Occipital lobe (tissue), 1 donor: ENCODE measurements at regions not wholly inside any gene's neighbourhood (a gene's known extent, or its start where the extent isn't known, plus 50 kb on each side); places are given as distances from the start of the nearest gene placed in this dataset.
"Not testable (repeated sequence)": the region's sequence is repeated elsewhere in the genome, so short reads cannot be mapped to it uniquely, and the experiment has no call there.

Experiments
- DNase-seq: peaks from one replicate; lab custom pipeline; 2025; lab: John Stamatoyannopoulos, UW

- DNase-seq = no peak
Measured at GRCh38 chr9:88837731-88838130, 153.5 kb upstream of the S1PR3 start.

- not testable (repeated sequence) for DNase-seq
Measured at GRCh38 chr9:88849878-88850277, 141.4 kb upstream of the S1PR3 start.

DNA sequence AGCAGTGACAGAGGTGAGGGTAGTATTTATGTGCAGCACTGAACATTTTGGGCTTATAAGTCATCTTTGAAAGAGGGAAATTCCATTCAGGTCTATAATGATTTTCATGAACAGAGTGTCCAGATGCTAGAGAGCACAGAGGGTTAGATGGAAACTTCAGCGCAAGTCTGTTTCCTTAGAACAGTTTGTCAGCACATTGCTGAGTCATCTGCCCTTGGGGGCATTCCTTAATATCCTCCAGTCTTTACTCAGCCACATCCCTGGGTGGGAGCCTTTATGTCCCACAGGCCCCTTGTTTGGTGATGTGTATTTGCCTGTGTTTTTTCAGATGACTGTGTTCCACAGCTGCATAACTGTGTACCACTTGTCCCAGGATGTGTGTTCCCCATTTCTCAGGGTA lies 138.5 kb upstream of the S1PR3 start:
- no peak for DNase-seq

DNA sequence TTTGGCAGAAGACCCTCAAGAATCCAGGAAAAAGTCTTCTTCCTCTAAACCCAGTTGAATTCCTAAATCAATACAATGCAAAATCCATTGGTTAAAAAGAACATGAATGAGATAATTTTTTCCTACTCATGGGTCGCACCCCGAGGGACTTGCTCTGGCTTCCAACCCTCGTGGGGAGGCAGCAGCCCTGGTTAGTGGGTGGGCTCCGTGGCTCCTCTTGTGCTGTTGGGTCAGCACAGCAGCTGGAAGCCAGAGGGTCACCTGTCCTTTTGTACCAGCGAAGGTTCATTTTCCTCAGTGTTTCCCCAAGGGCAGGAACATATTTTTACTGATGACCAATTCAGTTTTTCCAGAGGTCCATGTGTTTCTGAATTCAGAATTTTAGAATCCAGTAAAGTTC lies 120.6 kb upstream of the S1PR3 start:
- DNase-seq = no peak

- DNase-seq = no peak
Measured at GRCh38 chr9:88871669-88872068, 119.6 kb upstream of the S1PR3 start.

- DNase-seq = no peak
Measured at GRCh38 chr9:88872192-88872946, 118.9 kb upstream of the S1PR3 start.

GRCh38 chr9:88873635-88874034 lies 117.6 kb upstream of the S1PR3 start:
- no peak for DNase-seq

GRCh38 chr9:88874391-88874790 lies 116.9 kb upstream of the S1PR3 start:
- DNase-seq = no peak

GRCh38 chr9:88875400-88876120 lies 115.7 kb upstream of the S1PR3 start:
- no peak for DNase-seq

DNA sequence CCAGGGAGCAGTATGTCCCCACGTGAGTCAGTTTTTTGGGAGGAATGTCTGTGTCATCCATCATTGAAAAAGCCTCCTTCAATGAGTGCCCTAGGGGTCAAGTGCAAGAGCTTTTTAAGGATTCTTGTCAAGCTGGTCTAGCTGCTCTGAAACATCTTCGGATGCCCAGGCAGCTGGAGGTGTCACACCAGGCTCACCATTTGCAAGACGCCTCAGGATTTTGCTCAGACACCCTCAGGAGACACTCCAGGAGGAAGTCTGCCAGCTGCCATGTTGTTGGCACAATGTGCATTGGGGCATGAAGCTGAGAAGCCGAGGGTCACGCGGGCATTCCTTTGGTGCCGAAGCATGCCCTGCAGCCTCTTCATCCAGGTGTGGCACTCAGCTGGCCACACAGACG lies 111.1 kb upstream of the S1PR3 start:
- DNase-seq = no peak

DNA sequence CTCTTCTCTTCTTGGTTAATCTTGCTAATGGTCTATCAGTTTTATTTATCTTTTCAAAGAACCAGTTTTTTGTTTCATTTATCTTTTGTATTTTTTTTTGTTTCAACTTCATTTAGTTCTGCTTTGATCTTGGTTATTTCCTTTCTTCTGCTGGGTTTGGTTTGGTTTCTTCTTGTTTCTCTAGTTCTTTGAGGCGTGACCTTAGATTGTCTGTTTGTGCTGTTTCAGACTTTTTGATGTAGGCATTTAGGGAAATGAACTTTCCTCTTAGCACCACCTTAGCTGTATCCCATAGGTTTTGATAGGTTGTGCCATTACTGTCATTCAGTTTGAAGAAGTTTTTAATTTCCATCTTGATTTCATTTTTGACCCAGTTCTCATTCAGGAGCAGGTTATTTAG lies 107.0 kb upstream of the S1PR3 start:
- not testable (repeated sequence) for DNase-seq

DNA sequence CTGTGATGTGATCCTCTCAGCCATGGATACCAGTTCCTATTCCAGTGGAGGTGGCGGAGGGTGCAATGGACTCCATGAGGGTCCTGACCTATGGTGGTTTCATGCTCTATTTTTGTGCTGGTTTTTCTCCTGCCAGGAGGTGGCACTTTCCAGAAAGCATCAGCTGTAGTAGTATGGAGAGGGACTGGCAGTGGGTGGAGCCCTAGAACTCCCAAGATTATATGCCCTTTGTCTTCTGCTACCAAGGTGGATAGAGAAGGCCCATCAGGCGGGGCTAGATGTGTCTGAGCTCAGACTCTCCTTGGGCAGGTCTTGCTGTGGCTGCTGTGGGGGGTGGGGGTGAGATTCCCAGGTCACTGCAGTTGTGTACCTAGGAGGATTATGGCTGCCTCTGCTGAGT lies 104.5 kb upstream of the S1PR3 start:
- not testable (repeated sequence) for DNase-seq

DNA sequence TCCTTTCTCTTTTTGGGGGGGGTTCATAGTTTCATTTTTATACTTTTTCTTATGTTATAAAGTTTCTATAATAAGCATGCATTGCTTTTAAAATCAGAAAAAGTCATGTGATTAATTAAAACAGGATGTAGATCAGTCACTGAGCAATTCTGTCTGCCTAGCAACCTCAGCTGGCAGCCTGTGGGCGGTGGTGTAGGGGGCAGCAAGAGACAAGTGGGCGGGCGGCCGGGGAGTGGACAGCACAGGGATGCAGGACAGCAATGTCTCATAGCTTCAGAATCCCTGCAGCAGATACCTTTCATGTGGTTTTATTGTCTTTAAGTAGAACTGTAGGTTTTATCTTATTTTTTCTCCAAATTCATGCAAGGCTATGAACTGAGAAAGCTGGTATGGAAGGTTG lies 101.9 kb upstream of the S1PR3 start:
- DNase-seq = no peak

- DNase-seq = no peak
Measured at GRCh38 chr9:88890546-88890945, 100.7 kb upstream of the S1PR3 start.

GRCh38 chr9:88891040-88891439 lies 100.2 kb upstream of the S1PR3 start:
- DNase-seq = no peak

- no peak for DNase-seq
Measured at GRCh38 chr9:88892724-88893123, 98.5 kb upstream of the S1PR3 start.

DNA sequence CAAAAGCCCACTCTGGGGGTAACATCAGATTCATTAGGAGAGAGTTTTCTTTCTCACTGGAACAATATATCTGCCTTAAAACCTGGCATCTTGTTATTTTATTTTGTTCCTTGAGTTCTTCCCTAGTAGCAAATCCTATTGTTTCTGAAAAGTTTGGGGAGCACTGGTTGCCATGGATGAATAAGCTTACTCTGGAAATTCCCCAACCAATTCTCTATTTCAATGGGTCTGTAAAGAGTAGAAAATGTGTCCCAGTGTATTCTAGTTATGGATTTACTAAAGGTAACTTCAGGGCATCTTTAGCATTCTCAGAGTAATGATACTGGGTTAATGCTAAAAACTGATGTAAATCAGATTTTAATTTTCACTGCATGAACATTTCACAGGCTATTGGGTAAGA lies 94.2 kb upstream of the S1PR3 start:
- no peak for DNase-seq

DNA sequence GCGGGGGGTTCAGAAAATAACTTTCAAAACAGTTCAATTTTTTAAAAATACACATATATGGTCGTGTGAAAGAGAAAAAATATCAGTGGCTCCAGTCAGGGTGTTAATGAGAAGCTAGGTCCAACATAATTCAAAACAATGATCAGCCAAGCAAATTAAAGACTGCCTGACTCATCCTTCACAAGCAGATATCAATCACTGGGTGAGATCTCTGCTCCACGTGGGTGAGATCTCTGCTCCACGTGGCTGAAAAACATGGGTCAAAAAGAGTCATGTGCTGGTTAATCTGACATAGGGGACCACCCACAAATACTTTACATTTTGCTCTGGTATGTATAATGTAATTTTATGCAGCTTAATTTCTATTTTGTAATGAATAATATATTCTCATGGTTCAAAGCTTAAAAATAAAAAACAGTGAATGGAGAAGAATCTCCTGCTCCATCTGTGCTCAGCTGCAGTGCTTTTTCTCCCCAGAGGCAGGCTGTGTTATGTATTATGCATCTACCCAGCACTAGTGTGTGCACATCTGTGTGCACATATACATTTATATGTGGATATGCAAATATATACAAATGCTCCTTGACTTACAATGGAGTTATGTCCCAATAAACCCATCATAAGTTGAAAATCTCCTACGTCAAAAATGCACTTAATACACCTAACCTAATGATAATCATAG lies 93.1 kb upstream of the S1PR3 start:
- DNase-seq = no peak

- DNase-seq = no peak
Measured at GRCh38 chr9:88905506-88905905, 85.8 kb upstream of the S1PR3 start.

GRCh38 chr9:88915916-88916315 lies 75.4 kb upstream of the S1PR3 start:
- DNase-seq = no peak

- no peak for DNase-seq
Measured at GRCh38 chr9:88916894-88917293, 74.4 kb upstream of the S1PR3 start.

DNA sequence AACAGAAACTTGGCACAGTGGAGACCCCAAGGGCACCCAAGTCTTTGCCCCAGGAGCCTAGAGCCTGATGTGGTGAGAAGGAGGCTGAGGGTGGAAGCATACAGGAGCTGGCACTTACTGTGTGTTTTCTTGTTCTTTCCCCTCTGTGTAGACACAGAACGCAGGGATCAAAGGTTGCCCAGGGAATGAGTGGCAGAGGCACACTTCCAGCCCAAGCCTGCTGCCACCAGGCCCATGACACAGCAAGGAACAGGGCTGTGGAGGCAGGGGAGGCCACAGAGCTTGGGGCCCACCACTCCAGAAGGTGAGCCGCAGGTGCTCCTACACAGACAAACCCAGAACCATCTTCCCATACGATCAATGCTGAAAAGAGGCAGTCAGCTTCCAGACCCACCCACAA lies 73.9 kb upstream of the S1PR3 start:
- DNase-seq = no peak

DNA sequence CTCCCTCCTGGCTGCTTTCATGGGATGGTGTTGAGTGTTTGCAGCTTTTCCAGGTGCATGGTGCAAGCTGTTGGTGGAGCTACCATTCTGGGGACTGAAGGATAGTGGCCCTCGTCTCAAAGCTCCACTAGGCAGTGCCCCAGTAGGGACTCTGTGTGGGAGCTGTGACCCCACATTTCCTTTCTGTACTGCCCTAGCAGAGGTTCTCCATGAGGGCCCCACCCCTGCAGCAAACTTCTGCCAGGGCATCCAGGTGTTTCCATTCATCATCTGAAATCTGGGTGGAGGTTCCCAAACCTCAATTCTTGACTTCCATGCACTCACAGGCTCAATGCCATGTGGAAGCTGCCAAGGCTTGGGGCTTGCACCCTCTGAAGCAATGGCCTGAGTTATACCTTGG lies 72.7 kb upstream of the S1PR3 start:
- DNase-seq = not testable (repeated sequence)
